Natural killer cell (primary cell): ENCODE measurements at regions not wholly inside any gene's neighbourhood (a gene's known extent, or its start where the extent isn't known, plus 50 kb on each side); places are given as distances from the start of the nearest gene placed in this dataset.
"Not testable (repeated sequence)": the region's sequence is repeated elsewhere in the genome, so short reads cannot be mapped to it uniquely, and the experiment has no call there.

ENCODE experiments used
- ATAC-seq, 3 donors: fragments of 150-1000 bp in 2 of 3; fragments of 200-7000 bp in 1 of 3; cut with Tn5 transposase; 1 replicate in 1 of 3; 2 replicates in 2 of 3; pipeline ENCODE4 v1.10.0; 2021; ENCODE audit warnings: mild to moderate bottlenecking in 2 of 3, moderate library complexity in 2 of 3
- DNase-seq, 2 donors: peaks; one replicate each; pipeline versions ENCODE4 v3.0.0 to v3.0.0-alpha.2; 2013 to 2021; ENCODE audit warnings: mixed read lengths in 1 of 2
- H3K27ac ChIP-seq: one replicate; pipeline ENCODE4 v1.5.1; 2013; ENCODE audit warnings: mild to moderate bottlenecking, low read length
- H3K27me3 ChIP-seq: one replicate; pipeline ENCODE4 v1.6.1; 2013; ENCODE audit warnings: low read length; ENCODE audit not compliant: control insufficient read depth, insufficient read depth
- H3K36me3 ChIP-seq: one replicate; pipeline ENCODE4 v1.6.1; 2013; ENCODE audit warnings: low read length; ENCODE audit not compliant: control insufficient read depth, insufficient read depth
- H3K4me1 ChIP-seq: one replicate; pipeline ENCODE4 v1.6.1; 2013; ENCODE audit warnings: low read length; ENCODE audit not compliant: control insufficient read depth, insufficient read depth
- H3K4me3 ChIP-seq: one replicate; pipeline ENCODE4 v1.5.1; 2013; ENCODE audit warnings: low read length
- H3K9me3 ChIP-seq: one replicate; pipeline ENCODE4 v1.6.1; 2013; ENCODE audit warnings: low read length; ENCODE audit not compliant: control insufficient read depth, insufficient read depth
- H3K27ac Mint-ChIP-seq, 2 donors: one replicate each; pipeline ENCODE4 v1.8.0; 2022; ENCODE audit warnings: mild to moderate bottlenecking in 2 of 2, mixed read lengths in 2 of 2, moderate library complexity in 1 of 2
- H3K27me3 Mint-ChIP-seq, 2 donors: one replicate each; pipeline ENCODE4 v1.8.0; 2022; ENCODE audit warnings: low read depth in 2 of 2, mixed read lengths in 2 of 2
- H3K36me3 Mint-ChIP-seq: one replicate; pipeline ENCODE4 v1.8.0; 2022; ENCODE audit warnings: mixed read lengths
- H3K4me1 Mint-ChIP-seq, 2 donors: one replicate each; pipeline ENCODE4 v1.8.0; 2022; ENCODE audit warnings: mixed read lengths in 2 of 2
- H3K4me3 Mint-ChIP-seq: one replicate; pipeline ENCODE4 v1.8.0; 2022; ENCODE audit warnings: mild to moderate bottlenecking, moderate library complexity, mixed read lengths
- H3K9me3 Mint-ChIP-seq, 2 donors: one replicate each; pipeline ENCODE4 v1.8.0; 2022; ENCODE audit warnings: mixed read lengths in 2 of 2
- WGBS: methylation state at CpG from one replicate; pipeline ENCODE4 v1.1.7; 2013; ENCODE audit warnings: missing lambda C conversion rate; ENCODE audit not compliant: insufficient coverage; 5-methylcytosine and 5-hydroxymethylcytosine counted together
- intact Hi-C: fragments of 100-400 bp; cut with micrococcal nuclease; formaldehyde crosslinking; loops from one replicate; pipeline ENCODE4 v1.14.2; 2022
- TF ChIP-seq, protein P1 (sequence below): fragments of 200-600 bp; IDR thresholded peaks from one replicate; pipeline ENCODE4 v1.8.0; 2022; ENCODE audit warnings: antibody characterized with exemption

DNA sequence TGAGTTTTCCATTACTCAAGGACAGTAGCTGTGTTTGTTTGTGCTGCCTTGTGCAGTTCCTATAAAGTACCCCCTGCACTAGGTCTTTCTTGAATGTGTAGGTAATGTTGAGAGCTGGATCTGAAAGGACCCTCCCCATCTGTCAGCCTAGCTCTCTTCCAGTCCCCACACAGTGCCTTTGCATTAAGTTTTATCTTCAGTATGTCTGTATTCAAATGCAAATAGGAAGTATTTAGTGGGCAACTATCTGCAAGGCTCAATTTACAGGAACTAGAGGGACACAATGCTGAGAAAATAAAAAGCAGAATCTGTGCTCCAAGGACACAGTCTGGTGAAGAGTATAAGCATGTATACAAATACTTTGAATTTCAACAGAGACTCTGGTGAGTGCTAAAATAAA is 558.5 kb downstream of the RFC3 start:
- no peak overlapping the region for H3K4me3 ChIP-seq
- Mint-ChIP-seq H3K27ac (no peak overlapping the region), H3K27me3 (no peaks in the 10 kb centered on the region), H3K9me3 (peaks cover 11 to 12% of the 10 kb centered on the region in 2 donors), H3K36me3 (no peaks in the 10 kb centered on the region), H3K4me1 (no peaks in the 10 kb centered on the region), H3K4me3 (no peak overlapping the region)
- no peaks in the 10 kb centered on the region for H3K4me1 ChIP-seq
- no peaks in the 10 kb centered on the region for H3K27me3 ChIP-seq
- no peaks in the 10 kb centered on the region for H3K36me3 ChIP-seq
- DNase-seq (no peak), ATAC-seq (no peak)
- H3K9me3 ChIP-seq = no peaks in the 10 kb centered on the region
- TF ChIP-seq, protein P1, sequence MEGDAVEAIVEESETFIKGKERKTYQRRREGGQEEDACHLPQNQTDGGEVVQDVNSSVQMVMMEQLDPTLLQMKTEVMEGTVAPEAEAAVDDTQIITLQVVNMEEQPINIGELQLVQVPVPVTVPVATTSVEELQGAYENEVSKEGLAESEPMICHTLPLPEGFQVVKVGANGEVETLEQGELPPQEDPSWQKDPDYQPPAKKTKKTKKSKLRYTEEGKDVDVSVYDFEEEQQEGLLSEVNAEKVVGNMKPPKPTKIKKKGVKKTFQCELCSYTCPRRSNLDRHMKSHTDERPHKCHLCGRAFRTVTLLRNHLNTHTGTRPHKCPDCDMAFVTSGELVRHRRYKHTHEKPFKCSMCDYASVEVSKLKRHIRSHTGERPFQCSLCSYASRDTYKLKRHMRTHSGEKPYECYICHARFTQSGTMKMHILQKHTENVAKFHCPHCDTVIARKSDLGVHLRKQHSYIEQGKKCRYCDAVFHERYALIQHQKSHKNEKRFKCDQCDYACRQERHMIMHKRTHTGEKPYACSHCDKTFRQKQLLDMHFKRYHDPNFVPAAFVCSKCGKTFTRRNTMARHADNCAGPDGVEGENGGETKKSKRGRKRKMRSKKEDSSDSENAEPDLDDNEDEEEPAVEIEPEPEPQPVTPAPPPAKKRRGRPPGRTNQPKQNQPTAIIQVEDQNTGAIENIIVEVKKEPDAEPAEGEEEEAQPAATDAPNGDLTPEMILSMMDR = no peak
- intact Hi-C loops = no loop called here
- no peak overlapping the region for H3K27ac ChIP-seq

DNA sequence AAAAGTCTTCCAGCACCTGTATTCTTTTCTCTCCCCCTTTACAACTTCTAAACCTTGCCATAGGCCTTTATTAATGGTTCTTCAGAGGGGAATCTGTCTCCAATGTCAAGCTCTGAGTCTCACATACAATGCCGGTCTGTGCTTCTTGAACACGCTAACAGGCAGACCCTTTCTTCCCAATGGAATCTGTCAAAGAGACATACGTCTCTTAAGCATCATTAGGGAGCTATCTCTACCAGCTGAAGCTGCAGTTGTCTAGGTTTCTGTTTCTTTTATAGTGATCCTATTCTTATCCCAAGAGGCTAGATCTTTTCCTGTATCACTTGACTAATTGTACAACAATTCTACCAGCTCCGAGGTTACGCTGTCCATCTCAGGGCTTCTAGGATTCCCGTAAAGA is 560.8 kb upstream of the NBEA start:
- no peaks in the 10 kb centered on the region for H3K27me3 ChIP-seq
- Mint-ChIP-seq H3K27ac (no peak overlapping the region), H3K4me1 (no peaks in the 10 kb centered on the region), H3K4me3 (no peak overlapping the region), H3K9me3 (peaks cover 10 to 14% of the 10 kb centered on the region in 2 donors), H3K27me3 (no peaks in the 10 kb centered on the region), H3K36me3 (no peaks in the 10 kb centered on the region)
- TF ChIP-seq, protein P1 = no peak
- no peaks in the 10 kb centered on the region for H3K36me3 ChIP-seq
- H3K4me3 ChIP-seq = no peak overlapping the region
- DNase-seq (no peak), ATAC-seq (no peak)
- 92% methylated on average over 5 of the region's 6 CpGs for WGBS
- H3K27ac ChIP-seq = no peak overlapping the region
- intact Hi-C loops = no loop called here
- no peaks in the 10 kb centered on the region for H3K9me3 ChIP-seq
- no peaks in the 10 kb centered on the region for H3K4me1 ChIP-seq

DNA sequence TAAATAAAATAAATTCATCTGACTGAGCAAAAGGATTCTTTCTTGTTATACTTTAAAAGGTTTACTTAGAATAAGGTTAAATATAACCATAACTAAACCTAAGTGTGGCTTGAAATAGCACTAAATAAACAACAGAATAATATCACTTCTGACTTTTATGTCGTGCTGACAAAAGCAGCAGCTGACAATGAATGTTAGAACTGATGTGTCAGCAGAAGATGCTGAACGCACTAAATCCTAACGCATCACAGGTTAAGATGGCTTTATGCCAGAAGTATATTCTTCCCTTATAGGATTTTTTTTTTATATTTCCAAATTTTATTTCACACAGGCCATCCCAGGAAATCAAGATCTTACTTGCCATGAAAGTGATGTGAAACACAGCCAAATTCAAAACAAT is 558.3 kb upstream of the NBEA start:
- WGBS = 78% methylated on average over 3 of the region's 3 CpGs
- intact Hi-C loops = no loop called here
- TF ChIP-seq, protein P1 = no peak
- Histone ChIP-seq H3K27me3 (no peaks in the 10 kb centered on the region), H3K36me3 (no peaks in the 10 kb centered on the region), H3K9me3 (no peaks in the 10 kb centered on the region), H3K4me3 (no peak overlapping the region), H3K4me1 (no peaks in the 10 kb centered on the region), H3K27ac (no peak overlapping the region)
- Mint-ChIP-seq H3K27ac (no peak overlapping the region), H3K9me3 (peaks cover 8 to 12% of the 10 kb centered on the region in 2 donors), H3K27me3 (no peaks in the 10 kb centered on the region), H3K4me1 (no peaks in the 10 kb centered on the region), H3K4me3 (no peak overlapping the region), H3K36me3 (no peaks in the 10 kb centered on the region)
- ATAC-seq (no peak), DNase-seq (no peak)

DNA sequence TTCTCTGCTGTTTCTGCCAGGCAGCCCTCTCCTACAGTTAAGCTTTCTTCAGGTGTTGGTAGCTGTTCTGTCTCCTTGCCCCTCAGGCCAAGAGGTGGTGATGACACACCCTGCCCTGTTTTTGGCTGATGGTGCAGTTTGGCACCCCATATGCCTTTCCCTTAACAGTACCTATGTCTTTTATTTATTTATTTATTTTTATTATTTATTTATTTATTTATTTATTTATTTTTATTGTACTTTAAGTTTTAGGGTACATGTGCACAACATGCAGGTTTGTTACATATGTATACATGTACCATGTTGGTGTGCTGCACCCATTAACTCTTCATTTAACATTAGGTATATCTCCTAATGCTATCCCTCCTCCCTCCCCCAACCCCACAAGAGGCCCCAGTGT is 555.8 kb upstream of the NBEA start:
- H3K27me3 ChIP-seq, H3K9me3 Mint-ChIP-seq, H3K4me1 Mint-ChIP-seq: not testable (repeated sequence)

More for the DNA sequence above, 555.8 kb upstream of the NBEA start:
- intact Hi-C loops, H3K4me3 ChIP-seq, H3K4me1 ChIP-seq, H3K27ac Mint-ChIP-seq, H3K36me3 ChIP-seq, H3K36me3 Mint-ChIP-seq, DNase-seq, H3K9me3 ChIP-seq, H3K27me3 Mint-ChIP-seq, H3K4me3 Mint-ChIP-seq, H3K27ac ChIP-seq, ATAC-seq: not testable (repeated sequence)
